Spleen (tissue), 7 donors: ENCODE measurements at regions not wholly inside any gene's neighbourhood (a gene's known extent, or its start where the extent isn't known, plus 50 kb on each side); places are given as distances from the start of the nearest gene placed in this dataset.

Experiments
- POLR2A ChIP-seq, 3 donors: fragments of 450-650 bp; IDR thresholded peaks; one replicate each; pipeline ENCODE4 v1.5.1; 2017; ENCODE audit warnings: antibody characterized with exemption in 3 of 3, mild to moderate bottlenecking in 1 of 3
- POLR2AphosphoS5 ChIP-seq, 3 donors: sonication (generic); formaldehyde crosslinking; IDR thresholded peaks; one replicate each; pipeline ENCODE4 v1.5.1; 2017; ENCODE audit warnings: antibody characterized with exemption in 3 of 3
- TF ChIP-seq, protein P1 (sequence below), 11 experiments: fragments of 200-600 bp in 7 of 11; fragments of 450-650 bp in 4 of 11; sonication (generic) in 4 of 11; IDR thresholded peaks in 8 of 11; conservative IDR thresholded peaks in 3 of 11; 1 replicate in 7 of 11; 2 replicates in 4 of 11; pipeline versions ENCODE4 v1.4.0 to v1.8.0; 2016 to 2021; ENCODE audit warnings: antibody characterized with exemption in 11 of 11, inconsistent platforms in 4 of 11, mild to moderate bottlenecking in 1 of 11
- donor health status: DM: no; HTN: no; CAD: no; lungs with moderate emphysema.
- donor health status: DM: no; HTN: no; CAD: no.
- donor health status: DM: no; HTN: no; CAD: no.

DNA sequence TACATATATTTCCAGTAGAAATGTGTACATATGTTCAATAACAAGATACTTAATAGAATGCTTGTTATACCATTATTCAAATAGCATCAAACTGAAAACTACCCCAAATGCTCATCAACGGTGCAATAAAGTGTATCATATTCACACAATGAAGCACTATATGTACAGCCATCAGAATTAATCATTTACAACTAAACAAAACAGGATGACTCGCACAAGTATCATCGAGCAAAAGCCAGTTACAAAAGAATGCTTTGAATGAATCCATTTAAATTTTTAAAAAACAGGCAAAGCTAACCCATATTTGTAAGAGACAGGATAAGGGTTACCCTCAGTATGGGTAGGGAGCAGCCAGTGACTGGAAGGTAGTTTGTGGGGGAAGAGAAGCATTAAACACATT is 132.8 kb upstream of the PDE1A start:
- TF ChIP-seq, protein P1, sequence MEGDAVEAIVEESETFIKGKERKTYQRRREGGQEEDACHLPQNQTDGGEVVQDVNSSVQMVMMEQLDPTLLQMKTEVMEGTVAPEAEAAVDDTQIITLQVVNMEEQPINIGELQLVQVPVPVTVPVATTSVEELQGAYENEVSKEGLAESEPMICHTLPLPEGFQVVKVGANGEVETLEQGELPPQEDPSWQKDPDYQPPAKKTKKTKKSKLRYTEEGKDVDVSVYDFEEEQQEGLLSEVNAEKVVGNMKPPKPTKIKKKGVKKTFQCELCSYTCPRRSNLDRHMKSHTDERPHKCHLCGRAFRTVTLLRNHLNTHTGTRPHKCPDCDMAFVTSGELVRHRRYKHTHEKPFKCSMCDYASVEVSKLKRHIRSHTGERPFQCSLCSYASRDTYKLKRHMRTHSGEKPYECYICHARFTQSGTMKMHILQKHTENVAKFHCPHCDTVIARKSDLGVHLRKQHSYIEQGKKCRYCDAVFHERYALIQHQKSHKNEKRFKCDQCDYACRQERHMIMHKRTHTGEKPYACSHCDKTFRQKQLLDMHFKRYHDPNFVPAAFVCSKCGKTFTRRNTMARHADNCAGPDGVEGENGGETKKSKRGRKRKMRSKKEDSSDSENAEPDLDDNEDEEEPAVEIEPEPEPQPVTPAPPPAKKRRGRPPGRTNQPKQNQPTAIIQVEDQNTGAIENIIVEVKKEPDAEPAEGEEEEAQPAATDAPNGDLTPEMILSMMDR (IDR thresholded peaks at IDR 0.05 in 8 of 11, conservative IDR thresholded peaks at IDR 0.05 in 3 of 11): no peak
- TF ChIP-seq POLR2AphosphoS5 (IDR thresholded peaks at IDR 0.05) (no peak), POLR2A (IDR thresholded peaks at IDR 0.05) (no peak)
